ENCODE measurements at regions not wholly inside any gene's neighbourhood (a gene's known extent, or its start where the extent isn't known, plus 50 kb on each side); places are given as distances from the start of the nearest gene placed in this dataset.

DNA sequence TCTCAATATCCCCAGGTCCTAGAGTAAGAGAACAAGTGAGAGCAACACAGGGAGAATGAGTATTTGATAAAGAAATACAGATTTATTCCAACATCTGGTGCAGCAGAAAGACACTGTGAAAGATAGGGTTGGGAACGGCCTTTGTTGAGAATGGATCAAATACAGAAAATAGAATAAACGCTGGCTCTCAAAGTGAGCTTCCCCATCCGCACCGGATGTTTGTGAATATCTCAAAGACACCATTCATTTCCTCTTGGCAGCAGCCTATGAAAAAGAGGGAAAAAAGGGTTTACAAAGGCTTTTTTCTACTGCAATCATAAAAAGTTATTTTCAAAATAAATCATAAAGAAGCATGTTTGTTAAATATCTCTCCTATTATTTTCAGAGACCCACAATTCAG, 279.3 kb downstream of the CASP12 start:
- intact Hi-C loops (cut with DNase I) = no loop called here
- no peaks in the 10 kb centered on the region for H3K36me3 ChIP-seq (ENCODE audit: control insufficient read depth in 2 of 3, insufficient read depth in 3 of 3, low read length in 3 of 3)
- H3K4me1 ChIP-seq (ENCODE audit: control insufficient read depth in 2 of 3, insufficient read depth in 2 of 3, low read depth in 1 of 3, low read length in 3 of 3) = peaks cover 0 to 3% (median 0%) of the 10 kb centered on the region in 3 donors
- FAIRE-seq (no peak), DNase-seq (peak in 1 of 5 donors; percentile 34)
- no peak overlapping the region for H3K9ac ChIP-seq (ENCODE audit: low read length in 3 of 3)
- H3K27ac ChIP-seq (ENCODE audit: low read depth in 2 of 2, low read length in 2 of 2) = no peak overlapping the region
- no peaks in the 10 kb centered on the region for H3K27me3 ChIP-seq (ENCODE audit: control insufficient read depth, insufficient read depth, low read length)
- TF ChIP-seq, protein P1, sequence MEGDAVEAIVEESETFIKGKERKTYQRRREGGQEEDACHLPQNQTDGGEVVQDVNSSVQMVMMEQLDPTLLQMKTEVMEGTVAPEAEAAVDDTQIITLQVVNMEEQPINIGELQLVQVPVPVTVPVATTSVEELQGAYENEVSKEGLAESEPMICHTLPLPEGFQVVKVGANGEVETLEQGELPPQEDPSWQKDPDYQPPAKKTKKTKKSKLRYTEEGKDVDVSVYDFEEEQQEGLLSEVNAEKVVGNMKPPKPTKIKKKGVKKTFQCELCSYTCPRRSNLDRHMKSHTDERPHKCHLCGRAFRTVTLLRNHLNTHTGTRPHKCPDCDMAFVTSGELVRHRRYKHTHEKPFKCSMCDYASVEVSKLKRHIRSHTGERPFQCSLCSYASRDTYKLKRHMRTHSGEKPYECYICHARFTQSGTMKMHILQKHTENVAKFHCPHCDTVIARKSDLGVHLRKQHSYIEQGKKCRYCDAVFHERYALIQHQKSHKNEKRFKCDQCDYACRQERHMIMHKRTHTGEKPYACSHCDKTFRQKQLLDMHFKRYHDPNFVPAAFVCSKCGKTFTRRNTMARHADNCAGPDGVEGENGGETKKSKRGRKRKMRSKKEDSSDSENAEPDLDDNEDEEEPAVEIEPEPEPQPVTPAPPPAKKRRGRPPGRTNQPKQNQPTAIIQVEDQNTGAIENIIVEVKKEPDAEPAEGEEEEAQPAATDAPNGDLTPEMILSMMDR (IDR thresholded peaks at IDR 0.05; ENCODE audit: borderline replicate concordance, extremely low read depth, insufficient read depth) = no peak
- no peak overlapping the region for H3K4me3 ChIP-seq (ENCODE audit: low read length in 3 of 3)
- no peaks in the 10 kb centered on the region for H3K9me3 ChIP-seq (ENCODE audit: control insufficient read depth in 2 of 3, insufficient read depth in 1 of 3, low read length in 3 of 3)

DNA sequence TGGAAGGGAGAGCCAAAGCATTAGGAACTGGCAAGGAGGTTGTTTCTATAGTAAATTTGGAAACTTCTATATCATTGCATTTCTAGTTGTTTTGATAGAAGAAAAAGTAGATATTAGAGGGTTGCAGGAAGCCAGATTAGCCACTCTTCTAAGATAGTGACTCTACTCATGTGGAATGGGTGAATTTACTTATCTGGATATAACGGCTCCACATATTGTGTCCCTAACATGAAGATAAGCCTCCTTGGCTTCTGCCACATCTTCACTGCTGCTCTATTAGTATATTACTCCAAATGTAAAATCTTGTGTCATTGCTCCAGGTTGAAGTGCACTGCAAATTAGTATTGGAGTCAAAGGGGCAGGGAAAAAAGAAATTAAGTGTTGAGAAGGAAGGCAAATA, 283.3 kb downstream of the CASP12 start:
- no peaks in the 10 kb centered on the region for H3K9me3 ChIP-seq (ENCODE audit: control insufficient read depth in 2 of 3, insufficient read depth in 1 of 3, low read length in 3 of 3)
- H3K27me3 ChIP-seq (ENCODE audit: control insufficient read depth, insufficient read depth, low read length) = no peaks in the 10 kb centered on the region
- no peak overlapping the region for H3K4me3 ChIP-seq (ENCODE audit: low read length in 3 of 3)
- no peak overlapping the region for H3K27ac ChIP-seq (ENCODE audit: low read depth in 2 of 2, low read length in 2 of 2)
- no peaks in the 10 kb centered on the region for H3K36me3 ChIP-seq (ENCODE audit: control insufficient read depth in 2 of 3, insufficient read depth in 3 of 3, low read length in 3 of 3)
- H3K4me1 ChIP-seq (ENCODE audit: control insufficient read depth in 2 of 3, insufficient read depth in 2 of 3, low read depth in 1 of 3, low read length in 3 of 3) = peaks cover 0 to 2% (median 0%) of the 10 kb centered on the region in 3 donors
- TF ChIP-seq, protein P1 (IDR thresholded peaks at IDR 0.05; ENCODE audit: borderline replicate concordance, extremely low read depth, insufficient read depth) = no peak
- H3K9ac ChIP-seq (ENCODE audit: low read length in 3 of 3) = no peak overlapping the region
- FAIRE-seq = no peak
- DNase-seq = no peak
- intact Hi-C loops (cut with DNase I) = no loop called here

DNA sequence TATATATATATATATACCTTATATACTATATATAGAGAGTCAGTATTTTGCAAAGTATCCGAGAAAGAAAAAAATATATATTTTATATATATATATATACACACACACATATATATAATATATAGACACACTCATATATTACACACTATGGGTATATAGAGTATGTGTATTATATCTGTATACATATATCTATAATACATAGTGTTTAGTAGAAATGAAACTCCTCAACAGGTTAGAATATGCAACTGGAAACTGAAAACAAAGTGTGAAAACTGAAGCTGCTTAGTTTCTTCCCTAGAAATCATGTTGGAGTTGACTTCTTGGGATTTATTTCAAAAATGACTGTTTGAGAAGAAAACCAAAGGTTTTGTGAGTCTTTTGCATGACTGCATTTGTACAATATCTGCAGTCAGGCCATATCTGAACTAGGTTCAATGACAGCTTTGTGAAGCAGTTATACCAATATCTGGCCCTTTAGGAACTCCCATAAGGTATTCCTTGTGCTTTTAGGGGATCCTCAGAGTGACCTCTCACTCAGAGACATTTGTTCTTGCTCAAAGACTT, 284.1 kb downstream of the CASP12 start:
- FAIRE-seq (no peak), DNase-seq (no peak)
- H3K4me1 ChIP-seq (ENCODE audit: control insufficient read depth in 2 of 3, insufficient read depth in 2 of 3, low read depth in 1 of 3, low read length in 3 of 3) = peaks cover 0 to 3% (median 0%) of the 10 kb centered on the region in 3 donors
- no peaks in the 10 kb centered on the region for H3K36me3 ChIP-seq (ENCODE audit: control insufficient read depth in 2 of 3, insufficient read depth in 3 of 3, low read length in 3 of 3)
- H3K27me3 ChIP-seq (ENCODE audit: control insufficient read depth, insufficient read depth, low read length) = no peaks in the 10 kb centered on the region
- TF ChIP-seq, protein P1 (IDR thresholded peaks at IDR 0.05; ENCODE audit: borderline replicate concordance, extremely low read depth, insufficient read depth) = no peak
- intact Hi-C loops (cut with DNase I) = no loop called here
- H3K4me3 ChIP-seq (ENCODE audit: low read length in 3 of 3) = no peak overlapping the region
- H3K9me3 ChIP-seq (ENCODE audit: control insufficient read depth in 2 of 3, insufficient read depth in 1 of 3, low read length in 3 of 3) = no peaks in the 10 kb centered on the region
- no peak overlapping the region for H3K27ac ChIP-seq (ENCODE audit: low read depth in 2 of 2, low read length in 2 of 2)
- H3K9ac ChIP-seq (ENCODE audit: low read length in 3 of 3) = no peak overlapping the region

GRCh38 chr11:104610635-104611034, 287.6 kb downstream of the CASP12 start:
- peaks cover 0 to 3% (median 0%) of the 10 kb centered on the region in 3 donors for H3K4me1 ChIP-seq (ENCODE audit: control insufficient read depth in 2 of 3, insufficient read depth in 2 of 3, low read depth in 1 of 3, low read length in 3 of 3)
- no peaks in the 10 kb centered on the region for H3K9me3 ChIP-seq (ENCODE audit: control insufficient read depth in 2 of 3, insufficient read depth in 1 of 3, low read length in 3 of 3)
- DNase-seq (no peak), FAIRE-seq (no peak)
- TF ChIP-seq, protein P1 (IDR thresholded peaks at IDR 0.05; ENCODE audit: borderline replicate concordance, extremely low read depth, insufficient read depth) = no peak
- no peak overlapping the region for H3K9ac ChIP-seq (ENCODE audit: low read length in 3 of 3)
- no peak overlapping the region for H3K27ac ChIP-seq (ENCODE audit: low read depth in 2 of 2, low read length in 2 of 2)
- H3K36me3 ChIP-seq (ENCODE audit: control insufficient read depth in 2 of 3, insufficient read depth in 3 of 3, low read length in 3 of 3) = no peaks in the 10 kb centered on the region
- H3K4me3 ChIP-seq (ENCODE audit: low read length in 3 of 3) = no peak overlapping the region
- no peaks in the 10 kb centered on the region for H3K27me3 ChIP-seq (ENCODE audit: control insufficient read depth, insufficient read depth, low read length)
- intact Hi-C loops (cut with DNase I) = no loop called here

Data from kidney (tissue), 13 donors.